ENCODE measurements at regions not wholly inside any gene's neighbourhood (a gene's known extent, or its start where the extent isn't known, plus 50 kb on each side); places are given as distances from the start of the nearest gene placed in this dataset.
"Not testable (repeated sequence)": the region's sequence is repeated elsewhere in the genome, so short reads cannot be mapped to it uniquely, and the experiment has no call there.

DNA sequence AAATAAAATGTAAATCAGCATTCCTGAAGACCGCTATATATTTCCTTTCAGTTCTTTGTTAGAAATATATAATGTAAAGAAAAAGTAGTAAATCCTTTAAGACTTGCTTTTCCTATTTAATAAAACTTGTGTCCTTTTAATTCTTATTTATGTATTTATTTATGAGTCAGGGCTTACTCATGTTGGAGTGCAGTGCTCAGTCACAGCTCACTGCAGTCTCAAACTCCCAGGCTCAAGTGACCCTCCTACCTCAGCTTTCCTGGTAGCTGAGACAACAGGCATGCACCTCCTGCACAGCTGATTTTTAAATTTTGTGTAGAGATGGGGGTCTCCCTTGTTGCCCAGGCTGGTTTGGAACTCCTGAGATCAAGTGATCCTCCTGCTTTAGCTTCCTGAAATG lies 724.5 kb downstream of the ANKRD7 start:
- no peak for DNase-seq

DNA sequence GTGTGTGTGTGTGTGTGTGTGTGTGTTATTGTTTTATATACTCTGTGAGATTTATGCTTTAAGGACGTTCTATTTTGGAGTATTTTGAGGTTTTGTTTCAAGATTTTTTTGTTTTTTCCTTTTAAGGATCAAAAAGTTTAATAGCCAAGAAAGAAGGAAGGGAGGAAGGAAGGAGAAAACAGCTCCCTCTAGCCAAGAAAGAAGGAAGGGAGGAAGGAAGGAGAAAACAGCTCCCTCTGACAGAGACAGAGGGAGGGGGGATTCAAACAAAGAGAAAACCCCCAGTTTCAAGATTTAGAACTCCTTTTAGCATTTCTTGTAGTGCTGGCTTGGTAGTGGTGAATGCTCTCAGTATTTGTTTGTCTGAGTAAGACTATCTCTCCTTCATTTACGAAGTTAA lies 731.8 kb downstream of the ANKRD7 start:
- not testable (repeated sequence) for DNase-seq

DNA sequence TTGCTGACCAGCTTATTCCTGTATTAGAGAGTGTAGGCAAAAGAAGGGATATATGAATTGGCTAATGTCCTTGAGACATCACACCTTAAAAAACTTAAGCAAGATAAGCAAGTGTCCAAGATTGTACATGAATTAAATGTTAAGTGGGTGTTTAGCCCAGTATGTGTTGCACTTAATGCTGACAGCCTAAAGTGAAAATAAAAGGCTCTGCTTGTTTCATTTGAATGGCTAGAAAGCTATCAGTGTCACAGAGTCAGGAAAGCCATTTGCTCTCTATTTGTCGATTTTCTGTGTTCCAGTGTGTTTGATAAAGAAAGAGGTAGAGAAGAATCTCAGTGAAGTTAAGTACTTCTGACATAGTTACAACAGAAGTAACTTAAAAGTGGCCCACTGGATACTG lies 744.9 kb downstream of the ANKRD7 start:
- no peak for DNase-seq

DNA sequence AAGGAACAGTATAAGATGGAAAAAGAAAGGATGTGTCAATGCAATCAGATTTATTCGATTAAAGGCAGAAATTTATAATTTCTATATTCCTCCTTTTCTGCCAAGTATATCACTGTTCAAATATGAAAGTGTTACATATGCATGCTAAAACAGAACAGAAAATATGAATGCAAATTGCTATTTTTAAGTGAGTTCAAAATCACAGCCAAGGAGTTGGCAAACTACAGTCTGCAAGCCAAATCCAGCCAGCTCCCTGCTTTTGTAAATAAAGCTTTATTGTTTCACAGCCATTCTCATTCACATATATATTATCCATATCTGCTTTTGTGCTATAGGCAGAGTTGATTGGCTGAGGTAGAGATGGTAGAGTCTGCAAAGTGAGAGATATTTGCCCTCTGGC lies 747.2 kb downstream of the ANKRD7 start:
- DNase-seq, result no peak

DNA sequence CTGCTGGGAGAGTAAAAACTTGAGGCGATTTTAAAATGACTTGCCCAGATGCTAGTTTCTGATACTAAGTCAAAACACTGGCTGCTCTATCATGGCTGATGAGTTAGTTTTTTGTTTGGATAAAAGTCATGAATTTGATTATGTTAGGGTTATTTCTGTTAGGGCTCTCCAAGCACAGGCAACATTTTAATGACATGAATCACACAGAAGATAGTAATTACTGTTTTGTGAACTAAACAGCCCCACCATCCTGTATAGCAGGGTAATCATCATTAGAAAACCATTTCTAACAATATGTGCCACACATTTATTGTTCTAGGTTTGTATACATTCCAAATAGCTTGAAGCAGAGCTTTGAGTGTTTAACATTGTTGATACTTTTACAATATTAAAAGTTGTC lies 750.3 kb downstream of the ANKRD7 start:
- no peak for DNase-seq

DNA sequence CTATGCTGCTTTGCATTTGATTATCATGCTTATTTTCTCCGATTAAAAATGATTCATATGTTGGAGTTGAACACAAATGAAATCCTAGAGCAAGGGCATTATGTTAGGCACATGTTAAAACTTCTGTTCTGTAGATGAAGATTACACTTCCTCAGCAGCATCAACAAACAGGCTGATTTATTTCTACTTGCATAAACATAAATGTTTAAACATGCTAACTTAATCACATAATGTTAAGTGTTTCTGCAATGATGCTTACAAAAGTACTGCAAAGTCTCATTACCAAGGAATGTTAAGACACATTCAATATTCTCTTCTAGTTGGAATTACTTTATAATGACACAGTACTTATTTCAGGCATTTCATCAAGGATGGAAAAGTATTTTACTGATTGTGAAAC lies 770.8 kb downstream of the ANKRD7 start:
- DNase-seq, result no peak

DNA sequence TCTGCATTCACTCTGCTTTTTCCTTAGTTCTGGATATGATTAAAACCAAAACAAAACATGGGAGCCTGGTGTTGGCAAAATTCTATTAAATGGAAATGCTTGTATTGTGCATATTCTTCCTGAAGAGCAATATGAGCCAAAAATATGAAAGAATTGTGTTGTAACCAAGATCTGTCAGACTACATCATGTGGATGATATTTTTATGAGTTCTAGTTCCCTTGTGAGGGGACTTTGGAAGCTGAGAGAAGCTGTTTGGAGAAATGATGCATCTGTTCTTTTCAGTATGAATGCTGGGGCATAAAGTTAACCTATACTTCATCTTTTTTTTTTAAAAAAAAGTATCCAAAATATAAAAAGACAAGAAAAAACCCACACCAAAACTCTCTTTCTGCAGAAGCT lies 782.7 kb downstream of the ANKRD7 start:
- DNase-seq, result no peak

DNA sequence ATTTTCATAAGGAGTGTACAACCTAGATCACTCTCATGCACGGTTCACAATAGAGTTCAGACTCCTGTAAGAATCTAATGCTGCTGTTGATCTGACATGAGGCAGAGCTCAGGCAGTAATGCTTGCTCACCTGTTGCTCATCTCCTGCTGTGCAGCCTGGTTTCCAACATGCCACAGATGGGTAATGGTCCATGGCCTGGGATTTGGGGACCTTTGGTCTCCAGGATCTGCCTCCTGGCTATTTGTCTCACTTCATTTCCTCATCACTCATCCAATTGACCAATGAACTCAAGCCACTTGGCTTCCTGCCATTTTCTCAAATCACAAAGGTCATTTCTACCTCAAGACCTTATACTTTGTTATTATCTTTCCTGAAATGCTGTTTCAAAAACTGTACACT lies 786.1 kb downstream of the ANKRD7 start:
- no peak for DNase-seq

DNA sequence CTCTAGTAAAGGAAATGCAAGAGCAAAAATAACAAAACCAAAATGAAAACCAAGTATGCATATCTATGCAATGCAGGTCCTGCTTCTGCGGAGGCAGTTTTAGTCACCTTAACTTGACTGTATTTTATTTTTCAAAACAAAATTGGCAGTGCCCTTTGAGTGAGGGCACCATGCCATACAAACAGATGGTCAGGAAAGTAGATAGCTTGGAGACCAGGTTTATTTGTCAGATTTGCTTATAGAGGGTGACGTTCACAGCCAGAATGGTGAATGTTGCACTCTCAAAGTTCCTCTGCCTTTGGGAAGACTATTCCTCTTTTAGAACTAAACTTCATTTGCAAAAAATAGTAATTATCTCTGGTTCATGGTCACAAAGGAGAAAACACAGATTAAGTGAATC lies 801.9 kb downstream of the ANKRD7 start:
- no peak for DNase-seq

DNA sequence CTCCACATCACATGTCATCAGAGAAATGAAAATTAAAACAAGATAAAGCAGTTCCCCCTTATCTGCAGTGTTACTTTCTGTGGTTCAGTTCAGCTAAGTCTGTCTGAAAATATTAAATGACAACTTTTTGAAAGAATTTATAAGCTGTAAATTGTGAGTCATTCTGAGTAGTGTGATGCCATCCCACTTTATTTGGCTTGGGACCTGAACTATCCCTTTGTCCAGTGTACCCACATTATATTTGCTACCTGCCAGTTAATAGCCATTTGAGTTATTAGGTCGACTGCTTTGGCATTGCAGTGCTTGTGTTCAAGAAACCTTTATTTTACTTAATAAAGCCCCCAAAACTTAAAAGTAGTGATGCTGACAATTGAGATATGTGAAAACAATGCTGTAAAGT lies 804.2 kb downstream of the ANKRD7 start:
- no peak for DNase-seq

DNA sequence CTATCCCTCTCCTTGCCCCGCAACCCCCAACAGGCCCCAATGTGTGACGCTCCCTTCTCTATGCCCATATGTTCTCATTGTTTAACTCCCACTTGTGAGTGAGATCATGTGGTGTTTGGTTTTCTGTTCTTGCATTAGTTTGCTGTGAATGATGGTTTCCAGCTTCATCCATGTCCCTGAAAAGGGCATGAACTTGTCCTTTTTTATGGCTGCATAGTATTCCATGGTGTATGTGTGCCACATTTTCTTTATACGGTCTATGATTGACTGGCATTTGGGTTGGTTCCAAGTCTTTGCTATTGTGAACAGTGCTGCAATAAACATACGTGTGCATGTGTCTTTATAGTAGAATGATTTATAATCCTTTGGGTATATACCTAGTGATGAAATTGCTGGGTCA lies 807.6 kb downstream of the ANKRD7 start:
- DNase-seq, result not testable (repeated sequence)

DNA sequence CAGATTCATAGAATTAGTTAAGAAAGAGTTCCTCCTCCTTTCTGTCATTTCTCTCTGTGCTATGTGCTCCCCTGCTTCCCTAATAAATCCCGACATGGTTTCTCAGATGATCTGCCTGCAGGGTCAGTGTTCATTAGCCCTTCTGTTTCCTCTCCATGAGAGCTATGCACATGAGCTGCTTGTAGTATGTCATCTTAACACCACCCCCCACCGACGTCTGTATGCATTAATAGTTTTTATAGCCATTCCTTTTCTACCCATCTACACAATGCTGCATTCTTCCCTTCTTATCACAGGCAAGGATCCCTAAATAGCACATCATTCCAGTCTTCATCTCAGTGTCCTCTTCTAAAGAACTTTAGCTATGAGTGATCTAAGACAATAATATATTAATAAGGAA lies 809.1 kb downstream of the ANKRD7 start:
- no peak for DNase-seq

DNA sequence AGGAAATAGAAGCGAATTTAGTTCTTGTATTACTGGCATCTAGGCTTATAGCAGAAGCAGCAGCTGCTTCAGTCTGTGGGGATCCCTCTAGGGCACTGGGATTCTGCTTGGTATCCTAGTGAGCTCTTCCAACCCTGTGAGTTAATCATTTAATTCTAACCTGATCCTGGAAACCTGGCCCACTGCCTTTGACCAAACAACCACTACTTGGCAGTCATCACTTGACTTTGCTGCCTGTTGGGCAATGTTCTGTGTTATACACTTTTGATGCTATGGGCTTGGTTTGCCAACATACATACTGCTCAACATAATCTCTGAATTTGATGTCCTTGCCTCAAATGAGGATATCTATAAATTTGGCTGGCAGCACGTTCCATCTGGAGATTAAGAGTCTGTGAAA lies 813.4 kb downstream of the ANKRD7 start:
- no peak for DNase-seq

DNA sequence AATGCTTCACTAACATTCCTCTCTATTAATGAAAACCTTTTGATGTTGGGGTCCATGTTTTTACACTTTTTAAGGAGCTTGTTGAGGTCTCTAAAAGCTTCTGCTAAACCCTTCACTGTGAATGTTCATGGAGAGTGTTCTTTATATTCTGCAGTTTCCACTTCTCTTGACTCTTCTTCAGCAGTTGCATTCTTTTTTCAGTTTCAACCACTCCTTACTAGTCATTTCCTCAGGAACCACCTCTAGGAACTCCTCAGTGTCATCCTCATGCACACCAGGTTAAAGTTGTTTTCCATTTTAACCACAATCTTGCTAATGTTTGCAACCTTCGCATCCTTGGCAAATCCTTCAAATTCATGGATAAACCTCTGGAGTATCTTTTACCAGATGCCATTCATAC lies 821.6 kb downstream of the ANKRD7 start:
- no peak for DNase-seq

DNA sequence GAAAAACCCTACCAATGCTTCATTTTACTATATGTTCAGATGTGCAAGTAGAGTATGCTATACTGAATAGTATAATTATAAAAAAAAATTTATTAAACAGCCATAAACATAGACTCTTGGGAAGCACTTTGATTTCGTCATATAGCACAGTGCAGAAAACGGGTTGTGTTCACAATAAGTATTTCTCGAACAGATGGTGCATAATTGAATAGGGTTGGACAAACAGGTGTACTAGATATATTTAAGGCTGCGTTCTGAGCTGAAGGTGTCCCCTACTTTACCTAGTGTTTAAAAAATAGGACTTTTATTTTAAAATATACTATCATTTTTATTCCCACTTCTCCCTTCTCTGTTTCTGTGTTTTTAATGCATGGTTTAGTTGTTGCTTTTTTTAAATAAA lies 841.5 kb downstream of the ANKRD7 start:
- DNase-seq, result no peak

DNA sequence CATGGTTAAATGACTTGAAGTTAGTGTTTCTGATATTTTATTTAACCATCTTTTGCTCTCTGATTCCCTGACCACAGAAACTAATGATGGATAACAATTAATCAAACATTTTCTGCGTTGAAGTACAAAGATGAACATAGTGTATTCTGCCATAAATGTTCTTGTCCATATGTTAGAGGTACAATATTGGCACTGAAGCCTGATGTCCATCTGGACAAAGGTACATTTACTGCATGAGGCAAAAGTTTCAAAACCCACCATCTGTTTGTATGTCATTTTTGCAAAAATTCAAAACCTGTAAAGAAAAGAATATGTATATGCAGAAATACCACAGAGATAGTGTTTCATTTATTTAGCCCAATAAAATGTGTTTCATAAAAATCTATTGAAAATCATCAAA lies 861.5 kb downstream of the ANKRD7 start:
- DNase-seq, result no peak

DNA sequence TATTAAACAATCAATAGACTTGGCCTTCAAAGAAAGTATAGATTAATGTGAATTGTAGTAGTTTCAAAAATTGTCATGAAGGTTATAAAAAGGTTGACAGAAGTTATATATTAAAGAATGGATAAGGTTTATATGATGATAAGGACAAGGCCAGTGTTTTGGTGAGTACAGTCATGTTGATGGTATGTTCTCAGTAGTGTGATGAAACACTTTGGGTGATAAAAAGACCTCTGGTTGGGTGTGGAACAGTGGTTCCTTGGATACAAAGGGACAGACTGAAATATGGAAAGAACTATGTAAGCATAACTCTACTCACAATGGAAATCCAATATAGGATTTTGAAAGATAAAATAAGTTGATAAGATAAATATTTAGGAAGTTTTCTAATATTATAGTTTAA lies 866.3 kb downstream of the ANKRD7 start:
- DNase-seq, result no peak

DNA sequence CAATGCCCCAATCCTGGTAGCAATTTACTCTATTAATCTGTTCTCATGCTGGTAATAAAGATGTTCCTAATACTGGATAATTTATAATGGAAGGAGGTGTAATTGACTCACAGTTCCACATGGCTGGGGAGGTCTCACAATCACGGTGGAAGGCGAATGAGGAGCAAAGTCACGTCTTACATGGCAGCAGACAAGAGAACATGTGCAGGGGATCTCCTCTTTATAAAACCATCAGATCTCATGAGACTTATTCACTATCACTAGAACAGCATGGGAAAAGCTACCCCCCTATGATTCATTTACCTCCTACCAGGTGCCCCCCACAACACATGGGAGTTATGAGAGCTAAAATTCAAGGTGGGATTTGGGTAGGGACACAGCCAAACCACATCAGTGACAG lies 872.2 kb downstream of the ANKRD7 start:
- no peak for DNase-seq

DNA sequence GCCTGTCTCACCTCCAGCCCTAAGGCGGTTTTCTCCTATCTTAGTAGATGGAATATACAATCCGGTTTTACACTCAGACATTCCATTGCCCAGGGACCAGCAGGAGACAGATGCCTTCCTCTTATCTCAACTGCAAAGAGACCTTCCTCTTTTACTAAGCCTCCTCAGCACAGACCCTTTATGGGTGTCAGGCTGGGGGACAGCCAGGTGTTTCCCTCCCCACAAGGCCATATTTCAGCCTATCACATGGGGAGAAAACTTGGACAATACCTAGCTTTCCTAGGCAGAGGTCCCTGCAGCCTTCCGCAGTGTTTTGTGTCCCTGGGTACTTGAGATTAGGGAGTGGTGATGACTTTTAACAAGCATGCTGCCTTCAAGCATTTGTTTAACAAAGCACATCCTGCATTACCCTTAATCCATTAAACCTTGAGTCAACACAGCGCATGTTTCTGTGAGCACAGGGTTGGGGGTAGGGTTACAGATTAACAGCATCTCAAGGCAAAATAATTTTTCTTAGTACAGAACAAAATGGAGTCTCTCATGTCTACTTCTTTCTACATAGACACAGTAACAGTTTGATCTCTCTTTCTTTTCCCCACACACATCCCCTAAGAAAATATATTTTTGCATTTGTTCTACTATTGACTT lies 876.2 kb downstream of the ANKRD7 start:
- not testable (repeated sequence) for DNase-seq

DNA sequence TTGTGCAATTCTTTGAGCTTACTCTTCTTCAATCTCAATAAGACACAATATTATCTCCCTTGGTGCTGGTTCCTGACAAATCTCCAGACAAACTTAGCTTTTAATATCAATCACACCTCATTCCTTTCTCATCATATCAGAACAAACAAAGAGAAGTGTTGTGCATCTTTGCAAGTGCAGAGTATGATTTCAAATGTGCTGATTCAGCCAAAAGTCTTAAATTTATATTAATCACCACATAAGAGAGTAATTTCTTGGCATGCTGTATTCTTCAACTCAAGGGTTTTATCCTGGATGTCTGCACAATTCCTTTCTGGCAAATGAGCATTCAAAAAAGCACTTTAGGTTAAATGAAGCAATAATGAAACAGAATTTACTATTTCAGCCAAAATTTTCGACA lies 877.8 kb downstream of the ANKRD7 start:
- DNase-seq, result no peak

DNA sequence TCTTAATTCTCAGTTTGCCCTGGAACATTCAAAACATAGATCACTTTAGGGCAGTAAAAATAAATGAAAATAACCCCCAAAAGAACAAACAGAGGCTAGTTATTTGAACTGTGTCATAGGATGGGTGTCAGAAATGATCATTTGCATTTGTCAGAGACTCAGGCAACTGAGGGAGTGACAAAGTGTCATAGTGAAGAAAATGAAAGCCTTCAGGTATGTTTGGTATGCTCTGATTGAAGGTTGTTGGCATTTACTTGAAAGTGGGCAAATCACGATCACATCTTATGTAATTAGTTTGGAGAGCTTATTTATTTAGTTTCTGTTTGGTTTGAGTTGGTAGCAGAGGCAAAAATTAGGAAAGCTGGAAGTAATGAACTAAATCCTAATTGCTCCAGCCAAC lies 880.9 kb downstream of the ANKRD7 start:
- no peak for DNase-seq

DNA sequence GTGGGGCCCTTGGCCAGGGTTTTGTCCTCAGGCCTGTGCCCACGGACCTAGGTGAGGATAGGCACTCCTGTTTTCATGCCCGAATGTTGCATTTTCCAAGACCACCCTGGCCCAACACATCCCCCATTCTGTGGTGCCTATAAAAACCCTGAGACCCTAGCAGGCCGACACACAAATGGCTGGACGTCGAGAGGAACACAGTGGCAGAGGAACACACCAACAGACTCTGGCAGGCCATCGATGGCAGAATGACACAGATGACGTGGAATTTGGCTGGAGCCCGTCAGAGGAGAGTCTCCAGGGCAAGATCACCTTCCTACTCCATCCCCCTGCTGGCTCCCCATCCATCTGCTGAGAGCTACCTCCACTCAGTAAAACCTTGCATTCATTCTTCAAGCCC lies 898.8 kb downstream of the ANKRD7 start:
- no peak for DNase-seq

DNA sequence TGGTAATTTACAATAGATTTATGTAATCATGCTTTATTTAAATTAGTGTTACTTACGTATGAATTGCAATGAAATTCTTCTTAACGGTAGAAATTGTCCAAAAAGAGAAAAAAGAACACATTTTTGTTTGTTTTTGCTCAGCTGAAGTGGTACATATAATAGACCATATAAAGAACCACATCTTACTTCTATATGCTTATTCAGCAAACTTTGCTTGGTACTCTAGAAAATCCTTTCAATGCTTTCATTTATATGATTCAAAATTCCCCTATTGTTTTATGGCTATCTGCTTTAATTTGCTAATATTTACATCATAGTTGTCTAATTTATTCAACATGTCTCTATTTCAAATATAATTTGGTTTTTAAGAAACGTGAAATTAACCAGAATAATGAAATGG lies 903.2 kb downstream of the ANKRD7 start:
- no peak for DNase-seq

DNA sequence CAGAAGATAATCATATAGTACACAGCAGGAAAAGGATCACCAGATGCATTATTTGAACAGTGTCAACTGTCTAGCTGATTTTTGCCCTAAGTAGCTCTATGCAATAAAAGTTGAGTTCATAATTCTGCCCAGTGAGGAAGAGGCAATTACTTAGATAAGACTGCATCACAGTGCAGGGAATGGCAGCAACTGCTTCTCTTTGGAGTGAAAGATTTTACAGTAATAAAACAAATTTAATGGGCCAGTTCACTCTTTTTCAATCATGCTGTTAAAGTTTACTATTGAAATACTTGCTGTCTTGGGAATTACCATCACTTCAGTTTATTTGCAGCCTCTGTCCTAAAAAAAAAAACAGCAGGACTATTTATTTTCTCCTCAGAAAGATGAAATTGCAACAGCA lies 907.9 kb downstream of the ANKRD7 start:
- no peak for DNase-seq

DNA sequence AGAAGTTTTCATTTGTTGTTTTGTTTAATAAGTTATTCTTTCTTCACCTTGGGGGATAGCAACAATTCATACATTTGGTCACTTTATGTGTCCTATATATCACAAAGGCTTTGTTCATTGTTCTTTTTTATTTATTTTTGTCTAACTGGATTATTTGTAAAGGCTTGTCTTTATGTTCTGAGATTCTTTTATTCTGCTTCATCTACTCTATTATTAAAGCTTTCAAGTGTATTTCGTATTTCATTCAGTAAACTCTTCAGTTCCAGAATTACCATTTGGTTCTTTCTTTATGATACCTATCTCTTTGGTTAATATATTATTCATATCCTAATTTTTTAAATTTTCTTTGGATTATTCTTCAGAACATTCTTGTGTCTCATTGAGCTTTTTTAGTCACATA lies 942.9 kb downstream of the ANKRD7 start:
- DNase-seq, result no peak

DNA sequence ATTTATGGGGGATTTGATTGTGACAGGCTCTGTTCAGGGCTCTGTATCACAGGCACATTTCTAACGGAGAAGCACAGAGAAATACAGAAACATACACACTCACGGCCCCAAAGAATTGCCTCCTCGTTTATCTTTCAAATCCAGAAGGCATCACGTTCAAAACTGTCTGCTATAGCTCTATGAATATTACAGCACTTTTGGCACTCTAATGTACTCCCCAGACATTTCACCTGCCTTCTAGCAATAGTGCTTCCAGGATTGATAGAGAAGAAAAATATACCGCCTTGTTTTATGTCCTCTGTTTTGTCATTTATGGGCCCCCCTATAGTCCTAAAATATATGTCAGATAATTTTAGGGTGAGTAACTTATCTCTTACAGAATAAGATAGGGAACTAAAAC lies 947.5 kb downstream of the ANKRD7 start:
- no peak for DNase-seq
